GM19240 (cell line): ENCODE measurements at regions not wholly inside any gene's neighbourhood (a gene's known extent, or its start where the extent isn't known, plus 50 kb on each side); places are given as distances from the start of the nearest gene placed in this dataset.
"Not testable (repeated sequence)": the region's sequence is repeated elsewhere in the genome, so short reads cannot be mapped to it uniquely, and the experiment has no call there.

Experiments
- DNase-seq: peaks from one replicate; pipeline ENCODE4 v3.0.0; 2011; ENCODE audit warnings: low spot score; ENCODE audit not compliant: insufficient read length

DNA sequence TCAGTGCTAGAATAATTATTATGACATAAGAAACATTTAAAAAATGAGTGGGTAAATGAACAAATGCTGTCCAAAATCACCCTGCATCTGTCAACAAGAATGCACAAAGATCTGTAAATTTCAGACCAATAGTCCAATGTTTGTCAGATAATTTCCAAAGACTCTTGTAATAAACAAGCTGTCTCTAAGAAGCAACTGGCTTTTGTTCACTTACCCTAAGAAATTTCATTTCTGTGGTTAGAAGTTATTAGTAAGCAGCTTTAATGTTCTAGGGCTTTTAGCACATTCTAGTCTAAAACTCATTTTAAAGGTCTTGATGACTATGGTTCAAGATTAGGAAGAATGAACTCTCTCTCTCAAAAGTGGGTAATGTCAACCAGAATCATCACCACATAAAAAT lies 560.3 kb upstream of the SMIM31 start:
- no peak for DNase-seq

DNA sequence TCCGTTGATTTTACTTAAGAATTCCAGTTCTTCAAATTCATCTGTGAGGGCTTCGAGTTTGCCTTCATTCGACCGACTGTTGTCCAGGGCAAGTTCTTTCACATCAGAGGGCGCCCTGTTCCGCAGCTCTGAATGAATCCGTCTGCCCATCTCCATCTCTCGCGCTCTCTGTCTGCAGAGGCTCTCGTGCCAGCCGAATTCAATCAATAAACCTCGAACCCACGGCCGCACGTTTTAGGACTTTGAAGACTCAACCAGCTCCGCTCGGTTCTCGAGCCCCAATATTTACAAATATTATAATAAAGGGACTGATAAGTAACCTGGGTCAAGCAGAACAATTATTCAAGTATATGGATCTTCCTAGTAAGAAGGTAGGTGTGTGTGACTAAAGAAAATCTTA lies 556.4 kb upstream of the SMIM31 start:
- no peak for DNase-seq

DNA sequence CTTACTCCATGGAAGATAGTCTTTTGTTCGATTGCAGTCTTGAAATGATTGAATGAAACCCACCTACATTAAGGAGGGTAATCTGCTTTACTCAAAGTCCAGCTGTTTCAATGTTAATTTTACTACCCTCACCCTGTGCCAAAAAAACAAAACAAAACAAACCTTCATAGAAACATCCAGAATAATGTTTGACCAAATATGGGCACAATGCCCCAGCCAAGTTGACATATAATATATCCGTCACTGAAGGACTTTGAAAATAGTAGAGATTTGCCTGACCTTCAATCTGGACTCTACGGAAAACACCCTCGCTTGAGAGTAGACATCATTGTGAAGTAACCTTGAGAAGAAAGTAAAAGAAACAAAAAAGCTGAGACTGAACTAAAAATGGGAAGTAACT lies 550.5 kb upstream of the SMIM31 start:
- no peak for DNase-seq

- DNase-seq, result no peak
Measured at GRCh38 chr4:164204434-164204833, 549.5 kb upstream of the SMIM31 start.

DNA sequence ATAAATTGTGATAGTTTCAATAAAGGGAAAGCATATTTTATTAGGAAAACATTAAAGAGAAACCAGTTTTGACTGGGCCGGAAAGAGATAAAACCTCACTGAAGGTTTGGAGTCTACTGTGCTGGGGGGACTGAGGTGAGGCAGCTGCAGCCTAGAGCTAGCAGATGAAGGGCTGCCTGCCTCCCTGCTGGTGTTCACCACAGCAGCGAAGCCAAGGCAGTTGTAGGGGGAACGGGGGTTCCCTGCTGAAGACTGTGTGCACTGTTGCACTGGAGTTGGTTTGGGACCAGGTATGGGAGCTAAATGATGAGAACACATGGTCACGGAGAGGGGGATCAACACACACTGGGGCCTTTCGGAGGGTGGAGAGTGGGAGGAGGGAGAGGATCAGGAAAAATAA lies 546.5 kb upstream of the SMIM31 start:
- DNase-seq, result no peak

GRCh38 chr4:164210377-164210776 lies 543.6 kb upstream of the SMIM31 start:
- DNase-seq, result no peak

- no peak for DNase-seq
Measured at GRCh38 chr4:164212134-164212533, 541.8 kb upstream of the SMIM31 start.

GRCh38 chr4:164212714-164213113 lies 541.2 kb upstream of the SMIM31 start:
- no peak for DNase-seq

DNA sequence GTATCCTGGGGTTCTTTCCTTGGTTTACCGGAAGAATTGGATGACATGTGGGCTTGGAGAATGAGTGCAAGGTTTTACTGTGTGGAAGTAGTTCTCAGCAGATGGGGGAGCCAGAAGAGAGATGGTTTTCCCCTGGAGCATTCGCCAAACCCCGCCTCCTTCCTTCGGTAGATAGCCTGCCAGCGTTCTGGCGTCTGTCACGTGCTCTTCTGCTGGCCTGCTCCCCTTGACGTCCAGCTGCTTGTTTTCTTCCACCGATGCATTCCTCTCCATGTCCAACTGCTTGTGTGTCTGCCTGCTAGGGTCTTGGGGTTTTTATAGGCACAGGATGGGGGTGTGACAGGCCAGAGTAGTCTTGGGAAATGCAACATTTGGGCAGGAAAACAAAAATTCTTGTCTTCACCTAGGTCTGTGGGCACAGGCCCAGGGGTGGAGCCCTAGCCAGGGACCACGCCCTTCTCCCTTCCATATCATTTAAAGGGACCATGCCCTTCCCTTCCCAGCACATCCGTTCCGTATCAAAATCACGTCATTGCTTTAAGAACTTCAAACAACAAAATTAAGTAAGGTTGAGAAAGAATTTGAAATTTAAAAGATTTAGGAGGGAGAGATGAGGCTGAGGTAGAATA lies 538.7 kb upstream of the SMIM31 start:
- no peak for DNase-seq

- DNase-seq, result no peak
Measured at GRCh38 chr4:164221631-164222030, 532.3 kb upstream of the SMIM31 start.

GRCh38 chr4:164224871-164225270 lies 529.1 kb upstream of the SMIM31 start:
- no peak for DNase-seq

GRCh38 chr4:164229255-164229654 lies 524.7 kb upstream of the SMIM31 start:
- DNase-seq, result no peak

DNA sequence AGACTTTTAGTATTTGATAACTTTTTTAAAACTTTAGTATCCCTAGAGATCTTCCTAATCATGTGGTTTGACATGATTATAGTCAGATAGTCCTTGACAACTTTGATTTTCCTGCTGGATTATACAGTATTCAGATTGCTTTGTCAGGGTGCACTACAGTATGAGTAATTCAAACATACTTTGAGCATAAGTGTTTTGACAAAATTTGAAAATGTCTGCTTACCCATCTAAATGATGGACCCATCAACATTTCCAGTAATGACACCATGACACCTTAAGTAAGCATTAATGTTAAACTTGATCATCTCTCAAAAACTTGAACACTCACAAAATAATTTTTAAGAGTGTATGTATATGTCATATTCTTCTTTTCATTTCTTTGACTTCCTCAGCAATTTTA lies 514.5 kb upstream of the SMIM31 start:
- no peak for DNase-seq

DNA sequence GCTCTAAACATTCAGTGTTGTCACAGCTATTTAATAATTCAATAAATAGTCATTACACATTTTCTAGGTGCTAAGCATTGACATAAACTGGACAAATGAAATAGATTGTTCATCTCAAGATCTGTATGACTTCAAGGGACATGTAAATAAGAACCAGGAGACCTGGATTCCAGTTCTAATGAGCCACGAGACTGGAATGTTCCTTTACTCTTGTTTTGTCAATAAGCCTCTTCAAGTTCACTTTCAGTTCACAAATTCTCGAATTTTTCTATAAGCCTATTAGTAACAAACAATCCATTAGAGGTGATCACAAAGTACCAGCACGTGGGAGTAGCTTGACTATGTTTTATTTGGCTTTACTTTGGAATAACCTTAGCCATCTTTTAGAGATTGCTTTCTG lies 514.0 kb upstream of the SMIM31 start:
- DNase-seq, result no peak

DNA sequence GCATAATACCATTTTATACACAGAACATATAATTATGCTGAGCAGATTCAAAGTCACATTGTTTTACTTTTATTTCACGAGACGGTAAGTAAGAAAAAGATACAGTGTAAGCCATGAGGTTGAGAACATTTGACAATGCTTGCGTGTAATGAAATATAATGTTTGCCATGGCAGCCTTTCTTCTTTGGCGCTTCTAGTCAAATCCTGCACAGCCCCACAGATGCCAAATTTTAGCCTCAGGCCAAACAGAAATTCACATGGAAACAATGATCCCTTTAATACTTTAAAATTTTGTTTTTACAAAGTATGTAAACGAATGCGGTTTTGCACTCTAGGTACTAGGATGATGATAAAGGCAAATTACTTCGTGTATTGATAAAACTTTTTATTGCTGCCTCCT lies 502.7 kb upstream of the SMIM31 start:
- DNase-seq, result no peak

DNA sequence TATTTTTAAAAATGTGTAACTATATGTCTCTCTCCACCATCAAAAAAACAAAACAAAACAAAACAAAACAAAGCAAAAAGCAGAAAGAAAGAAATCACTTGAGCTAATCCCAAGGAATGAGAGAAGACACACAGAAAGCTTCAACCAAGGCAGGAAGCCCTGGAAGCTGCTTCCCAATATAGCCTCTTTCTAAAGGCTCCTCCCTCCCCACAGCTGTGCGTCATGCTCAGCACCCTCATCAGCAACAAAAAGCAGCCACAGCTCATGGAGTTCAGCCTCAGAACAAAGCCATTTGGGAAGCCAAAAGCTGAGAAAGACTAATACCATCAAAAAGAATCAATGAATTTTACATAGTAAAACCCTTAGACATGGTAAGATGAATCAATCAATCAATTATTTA lies 501.6 kb upstream of the SMIM31 start:
- DNase-seq, result no peak

GRCh38 chr4:164261831-164262230 lies 492.1 kb upstream of the SMIM31 start:
- no peak for DNase-seq

- DNase-seq, result not testable (repeated sequence)
Measured at GRCh38 chr4:164262508-164262907, 491.4 kb upstream of the SMIM31 start.

DNA sequence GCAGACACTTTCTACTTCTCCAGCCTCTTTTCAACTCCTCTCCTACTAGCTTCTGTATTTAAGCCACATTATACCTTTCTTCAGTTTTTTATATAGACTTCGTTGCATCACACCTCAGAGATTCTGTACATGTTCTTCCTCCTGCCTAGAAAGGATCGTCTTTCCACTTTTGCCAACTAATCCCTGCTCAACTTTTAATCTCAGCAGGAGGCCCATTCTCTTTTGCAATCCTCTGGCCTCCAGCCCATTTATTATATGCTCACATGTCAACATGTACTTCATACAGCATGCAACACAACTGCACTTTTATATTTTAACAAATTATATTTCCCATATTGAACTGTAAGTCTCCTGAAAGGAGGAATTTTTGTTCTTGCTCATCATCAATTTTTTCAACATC lies 476.5 kb upstream of the SMIM31 start:
- DNase-seq, result not testable (repeated sequence)

GRCh38 chr4:164287173-164287572 lies 466.8 kb upstream of the SMIM31 start:
- no peak for DNase-seq

DNA sequence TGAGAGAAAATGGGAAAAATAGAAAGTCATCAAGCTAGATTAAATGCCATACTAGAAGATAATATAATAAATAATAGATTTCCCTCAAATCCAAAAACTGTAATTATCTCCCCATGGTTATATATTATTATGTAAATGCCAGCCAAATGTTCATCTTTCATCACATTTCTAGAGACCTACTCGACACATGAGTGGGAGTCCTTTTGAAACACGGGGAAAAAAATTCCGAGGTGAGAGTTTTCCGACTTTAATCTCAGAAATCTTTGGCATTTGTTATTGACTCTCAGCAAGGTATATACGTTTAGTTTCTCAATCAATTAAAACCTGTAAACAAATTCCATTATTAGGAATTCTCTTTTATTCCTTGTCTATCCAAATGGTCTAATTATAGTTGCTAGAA lies 465.4 kb upstream of the SMIM31 start:
- no peak for DNase-seq

DNA sequence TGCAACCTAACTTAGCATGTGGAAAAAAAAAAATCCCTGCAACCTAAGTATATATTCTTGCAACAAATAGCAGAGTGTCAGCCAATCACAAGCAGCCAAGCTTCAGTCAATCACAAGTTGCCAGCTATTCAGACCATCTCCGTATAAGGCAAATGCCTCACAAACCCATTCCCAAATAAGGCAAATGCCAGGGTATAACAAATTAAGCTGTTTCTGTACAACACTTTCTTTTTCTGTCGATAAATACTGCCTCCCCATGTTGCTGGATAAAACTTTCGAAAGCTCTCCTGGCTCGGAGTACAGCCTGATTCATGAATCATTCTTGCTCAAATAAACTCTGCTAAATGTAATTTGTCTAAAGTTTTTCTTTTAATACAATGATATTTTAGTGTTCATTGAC lies 460.7 kb upstream of the SMIM31 start:
- DNase-seq, result no peak

DNA sequence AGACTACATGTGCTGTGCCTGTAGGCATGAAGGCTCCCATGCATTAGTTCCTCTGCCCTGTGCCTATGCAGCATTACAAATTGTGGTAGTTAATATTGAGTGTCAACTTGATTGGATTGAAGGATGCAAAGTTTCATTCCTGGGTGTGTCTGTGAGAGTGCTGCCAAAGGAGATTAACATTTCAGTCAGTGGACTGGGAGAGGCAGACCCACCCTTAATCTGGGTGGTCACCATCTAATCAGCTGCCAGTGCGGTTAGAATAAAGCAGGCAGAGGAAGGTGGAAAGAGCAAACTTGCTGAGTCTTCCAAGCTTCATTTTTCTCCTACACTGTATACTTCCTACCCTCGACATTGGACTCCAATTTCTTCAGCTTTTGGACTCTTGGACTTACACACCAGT lies 460.2 kb upstream of the SMIM31 start:
- no peak for DNase-seq

- no peak for DNase-seq
Measured at GRCh38 chr4:164301430-164301829, 452.5 kb upstream of the SMIM31 start.
